Uterus (tissue), 2 donors: ENCODE measurements at regions not wholly inside any gene's neighbourhood (a gene's known extent, or its start where the extent isn't known, plus 50 kb on each side); places are given as distances from the start of the nearest gene placed in this dataset.

Experiments
- POLR2A ChIP-seq, 2 donors: fragments of 450-650 bp; IDR thresholded peaks; one replicate each; pipeline ENCODE4 v1.6.1; 2016; ENCODE audit warnings: antibody characterized with exemption in 2 of 2, mild to moderate bottlenecking in 1 of 2, moderate library complexity in 1 of 2
- TF ChIP-seq, protein P1 (sequence below), 4 experiments: fragments of 200-600 bp in 2 of 4; fragments of 450-650 bp in 2 of 4; sonication (generic) in 2 of 4; IDR thresholded peaks; one replicate each; pipeline ENCODE4 v1.5.1; 2016 to 2019; ENCODE audit warnings: antibody characterized with exemption in 4 of 4, mild to moderate bottlenecking in 2 of 4, moderate library complexity in 1 of 4

DNA sequence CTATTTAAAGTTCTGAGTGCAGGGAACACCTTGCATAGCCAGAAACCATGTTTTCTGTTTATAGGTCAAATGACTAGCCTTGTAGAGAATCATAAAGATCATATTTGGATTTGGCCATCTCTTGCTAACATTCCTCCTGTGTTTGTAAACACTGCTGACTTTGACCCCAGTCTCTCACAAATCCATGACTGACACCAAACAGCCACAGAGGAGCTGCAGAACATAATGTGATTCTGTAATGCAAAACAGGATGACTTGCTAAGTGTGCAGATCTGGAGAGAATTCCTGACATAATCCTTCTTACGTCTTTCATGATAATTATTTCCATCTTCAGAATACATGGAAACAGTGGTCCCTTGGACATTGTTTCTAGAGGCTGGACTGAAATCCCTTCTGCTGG, 211.8 kb downstream of the BMP4 start:
- TF ChIP-seq, protein P1, sequence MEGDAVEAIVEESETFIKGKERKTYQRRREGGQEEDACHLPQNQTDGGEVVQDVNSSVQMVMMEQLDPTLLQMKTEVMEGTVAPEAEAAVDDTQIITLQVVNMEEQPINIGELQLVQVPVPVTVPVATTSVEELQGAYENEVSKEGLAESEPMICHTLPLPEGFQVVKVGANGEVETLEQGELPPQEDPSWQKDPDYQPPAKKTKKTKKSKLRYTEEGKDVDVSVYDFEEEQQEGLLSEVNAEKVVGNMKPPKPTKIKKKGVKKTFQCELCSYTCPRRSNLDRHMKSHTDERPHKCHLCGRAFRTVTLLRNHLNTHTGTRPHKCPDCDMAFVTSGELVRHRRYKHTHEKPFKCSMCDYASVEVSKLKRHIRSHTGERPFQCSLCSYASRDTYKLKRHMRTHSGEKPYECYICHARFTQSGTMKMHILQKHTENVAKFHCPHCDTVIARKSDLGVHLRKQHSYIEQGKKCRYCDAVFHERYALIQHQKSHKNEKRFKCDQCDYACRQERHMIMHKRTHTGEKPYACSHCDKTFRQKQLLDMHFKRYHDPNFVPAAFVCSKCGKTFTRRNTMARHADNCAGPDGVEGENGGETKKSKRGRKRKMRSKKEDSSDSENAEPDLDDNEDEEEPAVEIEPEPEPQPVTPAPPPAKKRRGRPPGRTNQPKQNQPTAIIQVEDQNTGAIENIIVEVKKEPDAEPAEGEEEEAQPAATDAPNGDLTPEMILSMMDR (IDR thresholded peaks at IDR 0.05), result no peak
- no peak for TF ChIP-seq POLR2A (IDR thresholded peaks at IDR 0.05)
